Right renal pelvis (tissue), 4 donors: ENCODE measurements at regions not wholly inside any gene's neighbourhood (a gene's known extent, or its start where the extent isn't known, plus 50 kb on each side); places are given as distances from the start of the nearest gene placed in this dataset.
"Not testable (repeated sequence)": the region's sequence is repeated elsewhere in the genome, so short reads cannot be mapped to it uniquely, and the experiment has no call there.

Experiments used
- DNase-seq, 4 donors: peaks; one replicate each; pipeline ENCODE4 v3.0.0-alpha.2; 2013; ENCODE audit warnings: low read depth in 4 of 4, low spot score in 3 of 4, missing footprints in 1 of 4

DNA sequence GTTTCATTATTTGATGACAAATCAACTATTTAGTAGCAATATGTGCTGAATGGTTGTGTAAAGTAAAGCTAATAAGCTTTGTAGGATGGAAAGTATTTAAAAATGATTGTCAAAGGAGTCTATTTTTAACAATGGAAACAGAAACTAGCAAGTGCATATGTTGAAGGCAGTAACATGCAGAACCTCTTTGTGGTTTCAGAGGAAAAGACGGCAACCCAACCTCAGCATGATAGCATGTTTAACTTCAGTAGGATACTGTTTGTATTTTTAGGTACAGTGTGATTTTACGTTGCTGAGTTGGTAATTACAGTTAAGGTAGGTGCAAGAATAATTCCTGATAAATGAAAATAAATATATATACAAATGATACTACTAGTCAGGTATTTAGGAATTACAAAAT, 545.4 kb downstream of the CDY1 start:
- DNase-seq: not testable (repeated sequence)

DNA sequence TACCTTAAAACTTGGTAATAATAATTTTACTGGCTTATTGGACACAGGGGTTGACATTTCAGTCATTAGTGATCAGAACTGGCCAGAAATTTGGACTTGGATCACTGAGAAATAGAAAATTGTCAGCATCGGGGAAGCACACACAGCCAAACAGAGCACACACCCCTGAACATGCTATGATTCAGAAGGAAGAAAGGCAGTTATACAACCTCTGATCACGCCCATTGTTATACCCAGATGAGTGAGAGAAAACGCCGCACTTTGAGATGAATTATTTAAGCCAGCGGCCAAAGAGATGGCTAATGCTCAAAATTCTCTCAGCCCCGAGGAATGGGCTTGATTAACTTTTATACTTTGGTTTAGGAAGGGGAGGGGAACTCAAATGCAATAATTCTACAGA, 557.4 kb downstream of the CDY1 start:
- DNase-seq: not testable (repeated sequence)

- not testable (repeated sequence) for DNase-seq
These were observed 603.1 kb downstream of the CDY1 start for GRCh38 chrY:26224974-26225373.

DNA sequence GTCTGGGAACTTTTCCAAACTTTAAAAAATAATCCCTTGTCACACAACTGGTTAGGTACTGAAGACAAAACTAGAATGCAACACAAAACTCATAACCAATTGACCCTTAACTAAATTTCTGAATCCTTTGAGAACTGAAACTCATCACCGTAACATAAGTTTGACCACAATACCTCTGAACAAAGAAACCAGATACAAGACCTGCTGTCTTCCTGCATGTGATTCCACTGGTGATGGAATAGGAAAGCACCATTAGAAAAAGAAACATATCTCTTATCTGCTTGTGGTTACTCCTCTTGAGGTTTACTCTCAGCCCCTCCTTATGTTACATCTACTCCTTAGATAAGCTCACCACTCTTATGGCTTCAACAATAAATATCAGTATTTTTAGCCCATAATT, 603.6 kb downstream of the CDY1 start:
- DNase-seq: not testable (repeated sequence)

GRCh38 chrY:26240944-26241343, 619.0 kb downstream of the CDY1 start:
- DNase-seq: not testable (repeated sequence)

DNA sequence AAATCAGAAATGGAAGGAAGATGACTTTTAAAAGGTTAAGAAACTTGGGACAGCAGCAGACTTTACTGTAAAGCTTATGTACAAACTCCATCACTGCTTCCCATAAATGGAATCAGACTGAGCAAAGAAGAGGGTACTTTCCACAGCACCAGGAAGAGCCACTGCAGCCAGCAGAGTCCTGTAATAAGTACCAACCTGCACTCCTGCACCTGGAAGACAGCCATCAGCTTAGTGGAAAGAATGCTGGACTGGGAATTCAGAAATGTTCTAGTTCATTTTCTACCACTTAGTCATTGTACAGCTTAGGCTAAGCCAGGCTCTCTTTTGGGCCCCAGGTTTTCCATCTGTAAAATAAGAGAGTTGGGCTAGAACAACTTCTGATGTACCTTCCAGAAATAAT, 632.3 kb downstream of the CDY1 start:
- not testable (repeated sequence) for DNase-seq

GRCh38 chrY:26265449-26265848, 643.5 kb downstream of the CDY1 start:
- not testable (repeated sequence) for DNase-seq

- DNase-seq: not testable (repeated sequence)
These were observed 646.5 kb downstream of the CDY1 start for GRCh38 chrY:26268421-26268820.

GRCh38 chrY:26268934-26269333, 647.0 kb downstream of the CDY1 start:
- not testable (repeated sequence) for DNase-seq

DNA sequence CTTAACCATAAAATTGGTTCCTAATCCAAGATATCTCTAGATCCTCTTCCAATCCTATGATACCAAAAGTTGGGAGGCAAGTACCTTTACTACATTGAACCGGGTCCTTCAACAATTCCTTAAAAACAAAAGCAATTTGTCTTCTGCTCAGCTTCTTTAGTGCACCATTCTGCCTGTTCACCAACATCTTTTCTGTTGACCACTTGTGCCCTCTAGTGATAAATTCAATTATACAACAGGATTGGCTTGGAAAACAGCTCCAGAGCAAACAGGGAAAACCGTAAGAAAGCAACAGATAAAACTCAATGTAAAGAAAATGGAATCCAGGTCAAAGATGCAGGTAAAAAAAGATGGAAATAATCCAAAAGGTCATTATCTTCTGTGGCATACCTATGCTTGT, 651.2 kb downstream of the CDY1 start:
- not testable (repeated sequence) for DNase-seq

DNA sequence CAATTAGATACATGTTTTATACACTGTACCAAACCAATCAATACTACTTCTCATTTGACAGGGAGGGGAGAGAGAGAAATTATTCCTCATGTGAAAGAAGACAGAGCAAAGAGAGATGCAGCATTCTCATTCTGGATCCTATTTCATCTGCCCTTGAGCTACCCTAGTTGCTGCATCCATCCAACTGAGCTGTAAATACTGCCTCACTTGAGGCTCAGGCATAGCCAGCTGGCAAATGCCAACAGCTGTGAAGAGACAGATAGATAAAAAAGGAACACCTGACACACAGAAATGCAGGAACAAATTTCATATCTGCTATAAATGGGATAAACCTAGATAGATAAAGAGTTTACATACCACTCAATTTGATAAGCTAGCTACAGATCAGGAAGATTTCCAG, 684.1 kb downstream of the CDY1 start:
- not testable (repeated sequence) for DNase-seq

- DNase-seq: not testable (repeated sequence)
These were observed 684.9 kb downstream of the CDY1 start for GRCh38 chrY:26306630-26307385.

DNA sequence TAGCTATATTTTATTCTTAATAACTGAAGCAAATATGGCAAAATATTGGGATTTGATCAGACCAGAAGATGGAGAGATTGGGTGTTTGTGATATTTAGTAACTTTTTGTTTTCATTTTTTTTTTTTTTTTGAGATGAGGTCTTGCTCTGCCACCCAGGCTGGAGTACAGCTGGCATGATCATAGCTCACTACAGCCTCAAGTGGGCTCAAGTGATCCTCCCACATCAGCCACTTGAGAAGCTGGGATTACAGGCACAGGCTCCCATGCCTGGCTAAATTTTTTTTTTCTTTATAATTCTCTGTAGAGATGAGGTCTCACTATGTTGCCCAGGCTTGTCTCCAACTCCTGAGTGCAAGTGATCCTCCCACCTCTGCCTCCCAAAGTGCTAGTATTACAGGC, 686.4 kb downstream of the CDY1 start:
- not testable (repeated sequence) for DNase-seq

GRCh38 chrY:26315065-26315464, 693.1 kb downstream of the CDY1 start:
- peak in 1 of 4 donors; percentile 0 for DNase-seq

- not testable (repeated sequence) for DNase-seq
These were observed 697.7 kb downstream of the CDY1 start for GRCh38 chrY:26319488-26320202.

- not testable (repeated sequence) for DNase-seq
These were observed 700.8 kb downstream of the CDY1 start for GRCh38 chrY:26322756-26323155.

GRCh38 chrY:26352931-26353330, 731.0 kb downstream of the CDY1 start:
- DNase-seq: not testable (repeated sequence)

GRCh38 chrY:26354191-26354590, 732.3 kb downstream of the CDY1 start:
- DNase-seq: no peak

DNA sequence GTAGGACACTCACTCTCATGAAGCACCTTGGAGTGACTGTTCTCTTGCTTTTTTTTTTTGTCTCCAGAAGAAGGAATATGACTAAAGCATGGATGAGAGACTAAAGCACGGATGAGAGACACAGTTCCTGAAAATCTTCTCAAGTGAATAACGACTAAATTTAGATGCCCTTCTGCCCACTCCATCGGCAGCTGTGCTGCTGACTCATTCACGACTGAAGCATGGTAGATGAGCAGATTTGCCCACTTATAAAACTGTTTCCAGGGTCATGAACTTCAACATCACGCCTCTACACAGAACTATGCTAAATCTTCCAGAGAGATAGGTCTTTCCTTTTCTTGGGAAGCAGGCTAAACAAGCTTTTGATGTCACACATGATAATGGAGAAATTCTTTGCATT, 738.0 kb downstream of the CDY1 start:
- DNase-seq: not testable (repeated sequence)

- DNase-seq: not testable (repeated sequence)
These were observed 738.6 kb downstream of the CDY1 start for GRCh38 chrY:26360472-26360871.

GRCh38 chrY:26363442-26363841, 741.5 kb downstream of the CDY1 start:
- DNase-seq: not testable (repeated sequence)

DNA sequence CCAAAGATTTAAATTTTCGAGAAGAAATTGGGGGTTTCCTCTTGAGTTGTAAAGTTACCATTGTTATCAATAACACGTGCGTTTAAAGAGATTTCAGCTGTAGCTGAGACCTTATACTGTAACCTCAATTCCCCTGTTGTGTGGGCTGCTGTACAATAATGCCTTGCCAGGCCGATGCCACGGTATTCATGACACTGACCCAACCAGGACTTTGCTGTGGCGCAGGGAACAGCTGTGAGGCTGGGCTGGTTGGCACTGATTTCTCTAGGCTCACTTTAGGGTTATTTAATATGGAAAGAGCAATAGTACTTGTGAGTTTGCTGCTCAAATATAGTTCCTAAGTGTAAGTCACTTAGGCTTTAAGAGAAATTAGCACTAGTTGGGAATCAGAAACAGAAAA, 744.2 kb downstream of the CDY1 start:
- not testable (repeated sequence) for DNase-seq
